SH-SY5Y (cell line): ENCODE measurements at regions not wholly inside any gene's neighbourhood (a gene's known extent, or its start where the extent isn't known, plus 50 kb on each side); places are given as distances from the start of the nearest gene placed in this dataset.

Experiments used
- GATA2 ChIP-seq: IDR thresholded peaks from 2 replicates; pipeline ENCODE4 v1.6.1; 2011; ENCODE audit warnings: mild to moderate bottlenecking, low read depth, low read length
- GATA3 ChIP-seq: IDR thresholded peaks from 2 replicates; pipeline ENCODE4 v1.6.1; 2011; ENCODE audit warnings: low read depth, mild to moderate bottlenecking, low read length, moderate library complexity

GRCh38 chr5:102670224-102670836 is 84.8 kb upstream of the PAM start:
- TF ChIP-seq GATA2, result no peak
- TF ChIP-seq GATA3, result no peak

GRCh38 chr5:102678267-102679058 is 76.6 kb upstream of the PAM start:
- no peak for TF ChIP-seq GATA2

GRCh38 chr5:102681403-102681983 is 73.6 kb upstream of the PAM start:
- 0 out of 2 replicates have a peak, but pooled peaks have one; percentile 34 for TF ChIP-seq GATA2
- no peak for TF ChIP-seq GATA3

GRCh38 chr5:102682101-102682647 is 72.9 kb upstream of the PAM start:
- no peak for TF ChIP-seq GATA3
- no peak for TF ChIP-seq GATA2

GRCh38 chr5:102690910-102691309 is 64.2 kb upstream of the PAM start:
- no peak for TF ChIP-seq GATA3
- no peak for TF ChIP-seq GATA2

- no peak for TF ChIP-seq GATA3
- TF ChIP-seq GATA2, result no peak
These were observed 63.7 kb upstream of the PAM start for GRCh38 chr5:102691434-102691833.

- TF ChIP-seq GATA2, result no peak
- TF ChIP-seq GATA3, result no peak
These were observed 54.8 kb upstream of the PAM start for GRCh38 chr5:102700120-102700831.

GRCh38 chr5:102700916-102701315 is 54.2 kb upstream of the PAM start:
- TF ChIP-seq GATA2 (no peak), GATA3 (no peak)

- no peak for TF ChIP-seq GATA2
- no peak for TF ChIP-seq GATA3
These were observed 53.4 kb upstream of the PAM start for GRCh38 chr5:102701748-102702147.
